Renal cortical epithelial cell (primary cell): ENCODE measurements at regions not wholly inside any gene's neighbourhood (a gene's known extent, or its start where the extent isn't known, plus 50 kb on each side); places are given as distances from the start of the nearest gene placed in this dataset.
A peak's percentile ranks its signal among the peaks of the same experiment; 100 is the strongest.

Experiments used
- DNase-seq: peaks from one replicate; pipeline ENCODE4 v3.0.0-alpha.2; 2011; ENCODE audit warnings: low read depth

GRCh38 chr2:37471994-37472393 lies 127.6 kb downstream of the QPCT start:
- peak; percentile 76 for DNase-seq

DNA sequence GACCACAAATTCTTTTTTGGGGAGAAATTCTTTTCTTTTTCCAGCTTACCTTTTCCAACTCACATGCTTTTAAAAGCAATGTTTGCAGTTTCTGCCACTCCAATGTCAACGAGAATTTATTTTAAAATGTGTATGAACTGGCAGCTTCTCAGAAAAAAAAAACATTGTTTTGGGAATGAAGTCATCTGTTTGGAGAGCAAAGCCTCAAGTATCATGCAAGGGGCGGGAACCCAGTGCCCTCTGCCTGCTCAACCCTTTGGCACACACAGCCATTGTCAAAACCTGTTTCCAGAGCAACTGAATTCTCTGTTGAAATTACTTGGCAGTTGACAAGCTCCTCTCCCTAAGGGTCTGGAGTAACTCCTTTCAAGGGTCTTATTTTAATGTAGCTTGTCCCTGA lies 128.5 kb downstream of the QPCT start:
- DNase-seq = peak; percentile 77

GRCh38 chr2:37476411-37476810 lies 132.0 kb downstream of the QPCT start:
- no peak for DNase-seq

DNA sequence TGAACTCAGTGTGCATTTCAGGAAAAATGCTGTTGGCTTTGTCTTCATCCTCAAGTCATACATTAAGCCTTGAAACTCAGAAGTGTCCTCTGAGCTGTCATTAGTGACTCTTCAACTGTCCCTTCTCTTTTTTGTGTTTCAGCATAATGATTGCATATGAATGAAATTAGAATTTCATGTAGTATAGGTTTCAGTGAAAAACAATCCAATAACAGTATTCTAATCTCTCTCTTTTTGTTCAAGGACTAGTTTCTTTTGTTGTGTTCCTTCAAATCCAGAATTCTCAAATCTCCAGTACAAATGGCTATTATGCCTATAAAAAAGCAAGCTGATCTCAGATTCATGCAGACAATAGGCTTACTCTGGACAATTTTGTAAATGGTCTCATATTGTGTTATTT lies 133.5 kb downstream of the QPCT start:
- DNase-seq = no peak

- DNase-seq = no peak
Observed at GRCh38 chr2:37481244-37481643, 136.8 kb downstream of the QPCT start.

GRCh38 chr2:37489041-37489456 lies 144.6 kb downstream of the QPCT start:
- no peak for DNase-seq

GRCh38 chr2:37489536-37489935 lies 145.1 kb downstream of the QPCT start:
- no peak for DNase-seq

DNA sequence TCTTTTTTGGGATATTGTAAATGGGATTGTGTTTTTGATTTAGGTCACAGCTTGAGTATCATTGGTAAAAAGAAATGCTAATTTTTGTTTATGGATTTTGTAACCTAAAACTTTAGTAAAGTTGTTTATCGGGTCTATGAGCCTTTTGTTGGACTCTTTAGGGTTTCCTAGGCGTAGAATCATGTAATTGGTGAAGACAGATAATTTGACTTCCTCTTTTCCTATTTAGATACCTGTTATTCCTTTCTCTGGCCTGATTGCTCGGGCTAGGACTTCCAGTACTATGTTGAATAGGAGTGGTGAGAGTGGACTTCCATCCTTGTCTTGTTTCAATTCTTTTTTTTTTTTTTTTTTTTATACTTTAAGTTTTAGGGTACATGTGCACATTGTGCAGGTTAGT lies 149.0 kb downstream of the QPCT start:
- no peak for DNase-seq

- no peak for DNase-seq
Observed at GRCh38 chr2:37499113-37499512, 154.7 kb downstream of the QPCT start.

DNA sequence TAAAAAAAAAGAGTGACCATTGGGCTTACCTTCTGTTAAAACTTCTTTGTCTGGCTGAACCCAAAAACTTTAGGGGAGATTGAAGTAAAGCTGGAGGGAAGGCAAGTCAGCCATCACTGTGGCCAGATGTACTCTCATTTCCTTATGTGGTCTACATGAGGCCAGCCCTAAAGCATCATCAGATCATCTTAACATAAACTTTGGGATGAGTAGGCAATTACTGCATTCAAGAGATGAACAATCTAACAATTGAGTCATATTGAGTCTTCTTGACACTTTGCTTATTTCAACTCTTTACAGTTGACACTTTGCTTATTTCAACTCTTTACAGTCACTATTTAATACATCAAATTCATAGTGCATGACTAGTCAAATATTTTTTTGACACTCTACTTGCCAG lies 155.6 kb downstream of the QPCT start:
- no peak for DNase-seq

- no peak for DNase-seq
Observed at GRCh38 chr2:37501113-37501512, 156.7 kb downstream of the QPCT start.

- DNase-seq = peak; percentile 72
Observed at GRCh38 chr2:37506407-37507050, 162.1 kb downstream of the QPCT start.

GRCh38 chr2:37507051-37507410 lies 162.6 kb downstream of the QPCT start:
- DNase-seq = no peak

DNA sequence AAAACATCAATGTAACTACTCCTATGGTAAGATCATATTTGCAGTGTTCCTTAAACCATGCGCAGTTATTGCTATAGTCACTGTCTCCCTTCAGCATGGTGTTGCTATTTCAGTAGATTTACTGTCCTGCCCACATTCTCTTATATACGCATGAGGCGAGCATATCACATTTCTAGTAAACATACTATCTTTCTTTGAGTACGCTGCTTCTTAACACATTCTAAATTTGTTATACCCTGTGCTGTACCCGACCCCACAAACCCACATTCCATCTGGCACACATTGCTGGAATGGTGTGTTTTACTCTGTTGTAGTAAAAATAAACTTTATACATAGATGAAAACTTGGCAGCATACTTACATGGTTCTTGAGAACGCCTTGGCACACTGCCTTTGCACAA lies 163.3 kb downstream of the QPCT start:
- DNase-seq = no peak

DNA sequence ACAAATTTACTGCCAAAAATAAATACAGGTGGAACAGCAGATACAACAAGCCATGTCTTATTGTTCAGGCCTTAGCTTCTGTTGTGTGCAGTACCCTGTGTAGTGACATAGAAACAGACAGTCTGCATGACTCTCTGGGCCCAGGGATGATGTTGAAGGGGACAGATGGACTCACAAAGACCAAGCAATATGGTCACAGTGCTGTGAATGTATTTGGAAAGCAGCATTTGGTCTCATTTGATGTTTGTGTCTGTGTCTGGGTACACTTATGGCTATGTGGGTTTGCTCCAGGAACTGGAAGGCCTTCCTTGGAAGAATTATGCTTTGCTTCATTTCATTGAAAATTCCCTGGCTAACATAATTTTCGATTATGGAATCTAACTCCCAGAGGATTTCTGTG lies 158.5 kb downstream of the CDC42EP3 start:
- no peak for DNase-seq

DNA sequence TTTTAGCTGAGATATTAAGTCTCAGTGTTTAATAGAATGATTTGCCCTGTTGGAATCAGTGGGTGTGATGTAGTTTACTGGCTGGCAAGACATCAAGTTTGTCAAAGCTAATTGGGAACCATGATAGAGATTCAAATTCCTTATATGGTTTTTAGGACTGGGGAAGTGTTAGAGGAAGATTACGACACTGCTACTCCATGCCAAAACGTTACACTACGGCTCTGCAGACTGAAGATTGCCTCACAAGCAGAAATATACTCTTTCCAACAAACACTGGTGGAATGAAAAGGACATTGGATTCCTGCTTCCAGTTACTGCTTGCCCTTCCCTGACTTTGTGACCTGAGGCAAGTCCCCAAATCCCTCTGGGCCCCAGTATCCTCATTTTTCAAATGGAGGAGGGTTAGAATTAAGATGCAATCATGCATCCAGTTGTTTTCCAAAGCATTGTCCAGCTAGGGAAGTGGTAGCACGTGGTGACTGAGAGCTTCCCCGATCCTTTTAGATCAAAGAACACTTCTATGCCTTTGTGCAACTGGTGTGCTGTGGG lies 147.6 kb downstream of the CDC42EP3 start:
- DNase-seq = peak; percentile 74

- no peak for DNase-seq
Observed at GRCh38 chr2:37526323-37526722, 145.1 kb downstream of the CDC42EP3 start.

- no peak for DNase-seq
Observed at GRCh38 chr2:37526856-37527255, 144.6 kb downstream of the CDC42EP3 start.

DNA sequence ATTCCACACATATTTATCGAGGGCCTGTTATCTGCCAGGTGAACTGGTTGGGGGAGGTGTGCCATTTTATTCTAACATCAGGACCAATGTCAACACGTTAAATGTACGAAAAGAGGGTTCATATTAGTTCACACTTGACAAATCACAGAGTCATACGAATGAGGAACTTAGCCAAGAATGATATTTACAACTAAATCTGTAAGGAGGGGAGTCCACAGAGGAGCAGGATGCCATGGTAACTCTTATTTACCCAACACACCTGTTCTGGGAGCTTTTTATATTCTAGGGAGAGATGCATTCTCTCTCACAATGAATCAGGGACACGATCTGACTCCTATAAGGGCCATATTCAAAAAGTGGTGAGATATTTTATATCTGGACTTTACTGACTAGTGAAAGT lies 144.1 kb downstream of the CDC42EP3 start:
- no peak for DNase-seq

DNA sequence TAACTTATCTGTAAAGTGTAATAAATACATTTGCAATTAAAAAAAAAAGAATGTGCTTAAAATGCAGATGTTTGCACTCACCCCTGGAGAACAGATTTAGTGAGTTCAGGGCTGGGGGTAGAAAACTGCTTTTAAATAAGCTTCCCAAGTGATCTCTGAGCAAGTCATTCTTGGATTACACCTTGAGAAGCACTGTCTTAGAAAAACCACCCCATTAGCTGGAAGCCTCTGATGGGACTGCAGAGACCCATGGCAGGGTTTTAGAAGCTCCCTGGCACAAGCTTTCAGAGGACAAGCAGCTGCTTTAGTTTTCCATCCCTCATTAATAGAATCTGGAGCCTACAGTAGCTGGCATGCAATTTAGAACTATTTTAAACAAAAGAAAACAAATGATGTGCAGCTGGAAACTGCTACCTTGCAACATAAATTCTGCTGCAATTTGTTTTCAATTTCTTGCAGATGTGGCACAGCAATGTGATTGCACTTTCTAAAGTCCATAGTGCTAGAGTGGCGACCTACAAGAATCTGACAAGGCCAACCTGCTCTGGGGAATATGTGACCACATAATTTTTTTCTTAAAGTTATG lies 141.5 kb downstream of the CDC42EP3 start:
- no peak for DNase-seq

DNA sequence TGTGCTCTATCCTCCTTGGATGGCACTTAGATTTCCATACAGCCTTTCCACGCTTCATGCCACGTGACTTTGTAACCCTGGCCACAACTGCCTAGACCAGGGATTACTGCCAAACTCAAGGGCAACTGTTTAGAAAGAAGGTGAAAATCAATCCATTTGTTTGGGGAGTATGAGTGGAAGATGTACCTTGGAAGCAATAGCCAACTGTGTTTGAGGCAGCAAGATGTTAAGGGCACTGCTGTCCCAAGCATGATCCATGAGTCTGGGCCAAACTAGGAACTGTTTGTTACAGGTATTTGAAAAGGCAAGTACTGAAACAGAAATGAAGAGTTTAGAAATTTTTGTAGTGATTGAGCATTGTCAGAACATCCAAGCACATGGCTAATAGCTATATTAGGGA lies 138.9 kb downstream of the CDC42EP3 start:
- DNase-seq = no peak

DNA sequence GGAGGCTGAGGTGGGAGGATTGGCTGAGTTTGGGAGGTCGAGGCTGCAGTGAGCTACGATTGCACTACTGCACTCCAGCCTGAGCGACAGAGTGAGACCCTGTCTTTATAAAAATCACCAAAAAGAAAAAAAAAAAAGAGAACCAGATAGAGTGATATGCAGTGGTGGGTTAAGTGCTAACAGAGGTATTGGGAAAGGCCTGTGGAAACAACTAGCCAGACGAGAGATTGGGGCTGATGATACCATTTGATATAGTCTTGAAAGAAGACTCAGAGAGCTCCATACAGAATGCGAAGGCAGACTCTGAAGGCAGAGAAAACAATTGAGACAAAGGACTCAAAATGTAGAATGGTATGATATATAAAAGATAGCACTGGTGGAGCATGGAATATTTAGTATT lies 134.1 kb downstream of the CDC42EP3 start:
- DNase-seq = no peak

DNA sequence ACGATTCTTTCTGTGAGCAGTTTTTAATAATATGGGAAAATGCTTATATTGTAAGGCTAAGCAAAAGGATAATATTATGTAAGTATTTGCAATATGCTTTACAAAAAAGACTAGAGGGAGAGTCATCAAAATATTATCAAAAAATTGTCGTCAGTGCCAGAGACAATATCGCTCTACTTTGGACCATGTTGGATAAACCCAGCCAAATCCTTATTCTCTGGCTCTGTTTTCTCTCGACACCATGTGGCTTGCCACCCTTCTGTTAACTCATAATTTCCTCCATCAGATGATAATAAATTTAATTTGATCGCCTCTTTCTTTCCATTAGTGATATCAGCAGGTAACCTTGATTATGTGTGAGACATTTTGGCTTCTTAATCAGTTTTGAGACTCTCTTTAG lies 129.9 kb downstream of the CDC42EP3 start:
- no peak for DNase-seq

- DNase-seq = no peak
Observed at GRCh38 chr2:37543999-37544557, 127.4 kb downstream of the CDC42EP3 start.
